ENCODE measurements at regions not wholly inside any gene's neighbourhood (a gene's known extent, or its start where the extent isn't known, plus 50 kb on each side); places are given as distances from the start of the nearest gene placed in this dataset.

GRCh38 chr3:124577494-124578167 is 152.6 kb upstream of the UMPS start:
- no peak overlapping the region for H3K4me3 ChIP-seq (ENCODE audit: low read length)
- H4K20me1 ChIP-seq (ENCODE audit: insufficient read depth, low read length): no peaks in the 10 kb centered on the region
- H3K9me3 ChIP-seq (replicated peaks; ENCODE audit: insufficient read depth, low read length): no peaks in the 10 kb centered on the region
- no peak overlapping the region for H3K27ac ChIP-seq (ENCODE audit: low read length)
- no peak overlapping the region for H3K9ac ChIP-seq (ENCODE audit: low read length)
- peaks cover 5% of the 10 kb centered on the region; the same call in 1 of the 2 replicates for H3K4me1 ChIP-seq (ENCODE audit: low read length)
- H3K4me2 ChIP-seq (ENCODE audit: low read depth, low read length): no peak overlapping the region
- no peaks in the 10 kb centered on the region for H3K27me3 ChIP-seq (replicated peaks; ENCODE audit: insufficient read depth, low read length)
- H3K9me2 ChIP-seq (replicated peaks; ENCODE audit: insufficient read depth, low read length): no peaks in the 10 kb centered on the region
- no peaks in the 10 kb centered on the region for H3F3A ChIP-seq (ENCODE audit: insufficient read depth, low read length)
- H3K79me2 ChIP-seq (ENCODE audit: low read length): no peaks in the 10 kb centered on the region
- TF ChIP-seq EZH2phosphoT487 (IDR thresholded peaks at IDR 0.05; ENCODE audit: low read length): no peak
- no peak for TF ChIP-seq CTCF (IDR thresholded peaks at IDR 0.05; ENCODE audit: low read length)
- no peak for TF ChIP-seq EZH2 (optimal IDR thresholded peaks at IDR 0.05; ENCODE audit: low read depth, low read length)
- no peaks in the 10 kb centered on the region for H3K36me3 ChIP-seq (replicated peaks; ENCODE audit: insufficient read depth, low read length)
- DNase-seq: no peak
- H2AFZ ChIP-seq (ENCODE audit: low read length): no peak overlapping the region

- Histone ChIP-seq H3K4me1 (ENCODE audit: low read length) (peaks cover 5% of the 10 kb centered on the region; the same call in 1 of the 2 replicates), H4K20me1 (ENCODE audit: insufficient read depth, low read length) (no peaks in the 10 kb centered on the region), H3K4me3 (ENCODE audit: low read length) (no peak overlapping the region), H3K9me2 (replicated peaks; ENCODE audit: insufficient read depth, low read length) (no peaks in the 10 kb centered on the region), H3K36me3 (replicated peaks; ENCODE audit: insufficient read depth, low read length) (no peaks in the 10 kb centered on the region), H3K27ac (ENCODE audit: low read length) (no peak overlapping the region), H3K9me3 (replicated peaks; ENCODE audit: insufficient read depth, low read length) (no peaks in the 10 kb centered on the region), H3K27me3 (replicated peaks; ENCODE audit: insufficient read depth, low read length) (no peaks in the 10 kb centered on the region), H3K79me2 (ENCODE audit: low read length) (no peaks in the 10 kb centered on the region), H3F3A (ENCODE audit: insufficient read depth, low read length) (no peaks in the 10 kb centered on the region), H2AFZ (ENCODE audit: low read length) (no peak overlapping the region), H3K9ac (ENCODE audit: low read length) (no peak overlapping the region), H3K4me2 (ENCODE audit: low read depth, low read length) (no peak overlapping the region)
- no peak for TF ChIP-seq CTCF (IDR thresholded peaks at IDR 0.05; ENCODE audit: low read length)
- TF ChIP-seq EZH2 (optimal IDR thresholded peaks at IDR 0.05; ENCODE audit: low read depth, low read length): no peak
- TF ChIP-seq EZH2phosphoT487 (IDR thresholded peaks at IDR 0.05; ENCODE audit: low read length): no peak
- DNase-seq: no peak
Measured at GRCh38 chr3:124579641-124580040, 150.6 kb upstream of the UMPS start.

- no peak overlapping the region for H3K4me3 ChIP-seq (ENCODE audit: low read length)
- H3K4me1 ChIP-seq (ENCODE audit: low read length): peaks cover 10% of the 10 kb centered on the region; the same call in 1 of the 2 replicates
- no peaks in the 10 kb centered on the region for H3K9me2 ChIP-seq (replicated peaks; ENCODE audit: insufficient read depth, low read length)
- 0 out of 2 replicates have a peak, but pooled peaks cover 10% of the 10 kb centered on the region for H3K27me3 ChIP-seq (replicated peaks; ENCODE audit: insufficient read depth, low read length)
- no peaks in the 10 kb centered on the region for H3K9me3 ChIP-seq (replicated peaks; ENCODE audit: insufficient read depth, low read length)
- no peak overlapping the region for H3K27ac ChIP-seq (ENCODE audit: low read length)
- no peaks in the 10 kb centered on the region for H3K36me3 ChIP-seq (replicated peaks; ENCODE audit: insufficient read depth, low read length)
- no peak overlapping the region for H3K9ac ChIP-seq (ENCODE audit: low read length)
- DNase-seq: no peak
- H2AFZ ChIP-seq (ENCODE audit: low read length): no peak overlapping the region
- H3K79me2 ChIP-seq (ENCODE audit: low read length): no peaks in the 10 kb centered on the region
- no peak overlapping the region for H3K4me2 ChIP-seq (ENCODE audit: low read depth, low read length)
- H3F3A ChIP-seq (ENCODE audit: insufficient read depth, low read length): no peaks in the 10 kb centered on the region
- no peaks in the 10 kb centered on the region for H4K20me1 ChIP-seq (ENCODE audit: insufficient read depth, low read length)
- TF ChIP-seq CTCF (IDR thresholded peaks at IDR 0.05; ENCODE audit: low read length) (no peak), EZH2 (optimal IDR thresholded peaks at IDR 0.05; ENCODE audit: low read depth, low read length) (no peak), EZH2phosphoT487 (IDR thresholded peaks at IDR 0.05; ENCODE audit: low read length) (no peak)
Measured at GRCh38 chr3:124582196-124582595, 148.1 kb upstream of the UMPS start.
